T-helper 2 cell treated with Interferon-gamma antibody and Interleukin-4, amounts not matched to agents 100 ng/mL and 5 ng/mL, for 36 hours (primary cell): ENCODE measurements at regions not wholly inside any gene's neighbourhood (a gene's known extent, or its start where the extent isn't known, plus 50 kb on each side); places are given as distances from the start of the nearest gene placed in this dataset.

Experiments
- intact Hi-C: fragments of 100-400 bp; cut with micrococcal nuclease; formaldehyde crosslinking; loops from one replicate; pipeline ENCODE4 v1.15.1; 2023

DNA sequence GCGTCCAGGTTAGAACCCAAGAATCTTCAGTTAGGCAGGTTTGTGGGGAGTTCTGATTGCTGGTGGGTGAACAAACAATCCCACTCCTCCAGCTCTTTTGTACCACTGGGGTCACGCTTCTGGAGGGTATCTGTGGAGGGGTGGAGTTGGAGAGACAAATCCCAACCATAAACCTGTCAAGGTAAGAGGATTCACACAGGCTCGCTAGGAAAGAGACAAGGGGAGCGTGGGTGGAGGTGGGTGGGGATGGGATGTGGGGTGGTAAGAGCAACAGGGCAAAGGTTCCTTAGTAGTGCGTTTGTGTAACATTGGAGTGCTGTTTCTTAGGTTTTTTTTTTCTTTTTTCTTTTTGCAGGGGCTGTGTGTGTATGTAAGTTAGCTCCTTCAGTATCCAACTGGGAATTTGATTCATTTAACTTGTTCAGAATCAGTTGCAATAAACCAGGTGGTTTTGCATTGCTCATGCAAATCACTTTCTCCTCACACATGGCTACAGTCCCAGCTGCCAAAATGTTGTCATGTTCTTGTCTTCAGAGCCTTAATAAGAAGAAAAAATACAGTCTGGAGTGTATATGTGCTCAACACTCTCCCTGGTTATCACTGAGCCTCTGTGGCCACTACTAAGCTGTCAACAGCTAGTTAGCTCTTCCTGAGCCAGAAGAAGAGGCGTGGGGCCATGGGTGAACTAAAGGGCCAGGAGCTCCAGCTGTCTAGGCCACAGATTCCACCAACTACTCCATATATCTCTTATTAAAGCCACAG, 164.0 kb upstream of the RAD23B start:
- intact Hi-C loops = no loop called here

DNA sequence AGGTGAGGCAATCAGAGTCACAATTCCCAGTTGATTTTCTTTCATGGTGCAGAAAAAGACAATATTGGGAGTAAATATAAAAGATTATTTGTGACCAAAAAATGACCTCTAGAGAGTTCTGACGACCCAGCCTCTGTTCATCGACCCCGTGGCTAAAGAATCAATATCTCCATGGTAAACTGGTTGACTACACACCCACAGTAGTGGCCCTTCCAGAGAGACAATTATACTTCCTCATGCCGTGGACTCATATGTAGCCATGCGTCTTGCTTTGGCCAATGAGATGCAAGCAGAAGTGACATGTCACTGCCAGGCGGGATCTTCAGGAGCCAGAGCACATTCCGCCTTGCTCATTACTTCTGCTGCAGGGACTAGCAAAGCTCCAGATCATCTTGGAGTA, 163.3 kb upstream of the RAD23B start:
- intact Hi-C loops = no loop called here

DNA sequence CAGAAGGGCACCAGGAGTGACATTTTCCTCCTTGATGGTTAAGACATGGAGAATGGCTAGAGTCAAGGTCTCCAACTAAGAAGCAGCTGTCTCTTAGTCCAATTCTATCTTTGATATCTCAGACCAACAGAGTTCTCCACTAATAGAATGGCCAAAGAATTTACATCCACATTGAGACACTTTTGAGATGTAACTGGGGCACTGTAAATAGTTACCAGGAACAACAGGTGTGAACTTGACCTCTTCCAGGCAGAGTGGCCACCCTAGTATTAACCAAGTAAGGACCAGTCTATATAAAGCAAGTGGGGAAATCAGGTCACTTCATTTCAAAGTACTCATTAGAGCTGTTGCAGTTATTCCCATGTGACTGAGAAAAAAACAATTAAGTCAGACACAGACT, 159.7 kb upstream of the RAD23B start:
- intact Hi-C loops = no loop called here

- intact Hi-C loops = no loop called here
Measured at GRCh38 chr9:107127608-107128007, 155.5 kb upstream of the RAD23B start.

GRCh38 chr9:107131108-107131799, 151.8 kb upstream of the RAD23B start:
- intact Hi-C loops = loop anchor here (10.0 kb wide), 1 partner anchor 1434 kb away; no protein-coding TSS in a partner anchor

DNA sequence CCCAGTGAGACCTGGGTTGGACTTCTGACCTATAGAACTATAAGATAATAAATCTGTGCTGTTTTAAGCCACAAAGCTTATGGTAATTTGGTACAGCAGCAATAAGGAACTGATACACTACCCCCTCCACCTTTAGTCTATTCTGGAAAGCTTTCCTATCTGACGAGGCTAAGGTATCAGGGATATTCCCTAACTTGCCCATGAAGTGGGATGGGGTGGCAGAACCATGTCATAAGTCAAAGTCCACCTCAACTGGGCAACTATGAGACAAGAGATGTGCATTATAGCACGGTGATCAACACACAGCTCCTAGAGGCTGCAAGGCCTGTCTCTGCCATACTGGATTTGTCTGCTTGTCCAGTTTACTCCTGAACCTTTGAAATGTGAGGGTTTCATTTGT, 146.8 kb upstream of the RAD23B start:
- intact Hi-C loops = loop anchor here (10.0 kb wide), 1 partner anchor 1429 kb away; no protein-coding TSS in a partner anchor

GRCh38 chr9:107137495-107138202, 145.4 kb upstream of the RAD23B start:
- intact Hi-C loops = loop anchor here (1.0 to 10.0 kb wide), 2 partner anchors 204 to 1427 kb away; no protein-coding TSS in a partner anchor

DNA sequence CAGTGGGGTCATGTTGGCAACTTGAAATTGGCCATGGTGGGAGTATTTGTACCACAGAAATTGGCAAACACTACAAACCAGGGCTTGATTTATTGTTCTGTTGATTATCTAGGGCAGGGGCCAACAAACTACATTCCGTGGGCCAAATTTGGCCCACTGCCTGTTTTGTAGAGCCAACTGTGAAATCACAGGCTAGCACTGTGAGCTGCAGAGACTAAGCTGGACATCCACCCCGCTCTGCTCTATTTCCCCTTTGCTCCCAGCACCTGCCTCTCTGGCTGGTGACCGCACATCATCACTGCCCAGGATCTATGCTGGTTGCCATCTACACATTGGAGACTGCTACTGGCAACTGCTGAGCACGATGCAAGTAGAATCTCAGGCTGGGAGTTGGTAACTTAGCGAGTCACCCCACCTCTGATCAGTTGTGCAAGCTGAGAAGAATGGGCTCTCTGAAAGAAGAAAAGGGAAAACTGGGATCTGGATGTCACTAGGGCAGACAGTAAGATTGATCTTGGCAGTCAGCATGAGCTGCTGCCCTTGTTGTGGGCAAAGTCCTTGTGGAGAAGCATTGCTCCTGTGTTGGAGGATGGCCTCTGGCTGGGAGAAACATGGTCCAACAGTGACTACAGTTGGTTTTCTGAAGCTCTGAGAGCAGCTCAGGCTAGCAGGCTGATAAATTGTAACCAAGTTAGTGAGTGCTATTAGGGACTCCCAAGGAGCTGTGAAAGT, 144.7 kb upstream of the RAD23B start:
- intact Hi-C loops = loop anchor here (10.0 kb wide), 1 partner anchor 1426 kb away; no protein-coding TSS in a partner anchor

DNA sequence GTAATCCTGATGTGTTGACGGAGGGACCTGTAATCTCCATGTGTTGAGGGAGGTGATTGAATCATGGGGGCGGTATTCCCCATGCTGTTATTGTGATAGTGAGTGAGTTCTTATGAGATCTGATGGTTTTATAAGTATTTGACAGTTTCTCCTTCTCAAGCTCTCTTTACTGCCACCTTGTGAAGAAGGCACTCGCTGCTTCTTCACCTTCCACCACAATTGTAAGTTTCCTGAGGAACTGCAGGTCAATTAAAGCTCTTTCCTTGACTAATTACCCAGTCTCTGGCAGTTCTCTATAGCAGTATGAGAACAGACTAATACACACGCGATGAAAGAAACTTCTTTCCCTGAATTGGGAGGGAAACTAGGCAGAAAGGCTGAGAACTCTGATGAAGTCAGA, 141.1 kb upstream of the RAD23B start:
- intact Hi-C loops = no loop called here

GRCh38 chr9:107142430-107142829, 140.6 kb upstream of the RAD23B start:
- intact Hi-C loops = no loop called here

DNA sequence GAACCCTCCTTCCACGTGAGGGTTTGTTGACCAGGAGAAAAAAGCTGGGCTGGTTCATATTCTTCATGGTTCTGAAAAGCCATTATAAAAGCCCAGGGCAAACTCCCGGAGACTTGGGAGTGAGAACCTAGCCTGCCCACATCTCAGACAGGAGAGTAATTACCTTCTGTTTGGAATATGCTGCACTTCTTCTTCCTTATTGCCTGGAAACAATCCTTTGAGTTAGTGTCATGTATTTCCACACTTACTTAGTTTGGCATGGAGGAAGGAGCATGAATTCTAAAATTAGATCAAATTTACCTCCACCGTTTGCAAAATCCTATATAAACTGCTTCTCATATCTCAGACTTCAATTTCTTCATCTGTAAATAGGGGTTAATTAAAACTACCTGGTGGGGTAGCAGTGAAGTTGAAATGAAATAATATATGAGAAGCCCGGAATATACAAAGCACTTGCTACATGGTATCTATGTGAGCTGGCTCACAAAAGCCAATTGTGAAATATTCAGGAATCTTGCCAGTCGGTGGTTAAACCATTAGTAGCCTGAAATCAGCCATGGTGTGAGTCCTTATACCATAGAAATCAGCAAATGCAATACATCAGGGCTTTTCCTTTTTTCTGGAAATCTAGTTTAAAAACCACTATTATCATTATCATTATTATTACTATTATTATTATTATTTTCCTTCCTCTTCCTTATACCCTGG, 140.0 kb upstream of the RAD23B start:
- intact Hi-C loops = no loop called here

- intact Hi-C loops = no loop called here
Measured at GRCh38 chr9:107144475-107144874, 138.6 kb upstream of the RAD23B start.

DNA sequence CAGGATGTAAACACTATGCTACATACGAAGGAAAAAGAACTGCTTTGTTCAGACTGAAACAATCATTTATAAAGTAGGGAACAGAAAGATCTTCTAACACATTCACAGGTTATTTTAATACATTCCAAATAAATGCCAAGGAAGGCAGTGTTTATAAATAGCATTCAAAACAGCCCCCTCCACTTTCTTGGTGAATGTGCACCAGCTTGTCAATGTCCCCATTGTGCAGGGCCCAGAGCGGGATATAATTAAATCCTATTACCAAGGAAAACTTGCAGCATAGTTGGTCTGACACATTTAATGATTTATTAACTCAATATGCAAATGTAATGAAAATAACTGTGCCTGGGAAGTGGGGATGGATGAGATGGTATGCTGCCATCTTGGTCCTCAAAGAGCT, 135.9 kb upstream of the RAD23B start:
- intact Hi-C loops = no loop called here

DNA sequence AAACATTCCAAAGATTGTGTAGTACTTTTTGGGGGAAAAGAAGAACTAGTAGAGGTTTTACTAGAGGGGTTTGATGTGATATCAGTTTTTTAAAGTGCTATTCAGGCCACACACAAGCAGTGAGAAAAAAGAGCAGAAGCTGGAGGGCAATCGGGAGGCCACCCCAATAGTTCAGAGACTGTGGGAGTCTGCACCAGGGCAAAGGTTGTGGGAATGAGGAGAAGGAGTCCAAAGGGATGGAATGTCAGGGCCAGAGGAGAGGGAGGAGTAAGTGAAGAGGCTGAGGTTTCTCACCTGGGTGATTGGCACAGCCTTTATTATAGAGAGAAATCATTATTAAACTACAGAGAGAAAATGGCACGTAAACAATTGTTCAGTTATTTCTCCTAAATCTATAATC, 134.9 kb upstream of the RAD23B start:
- intact Hi-C loops = no loop called here

DNA sequence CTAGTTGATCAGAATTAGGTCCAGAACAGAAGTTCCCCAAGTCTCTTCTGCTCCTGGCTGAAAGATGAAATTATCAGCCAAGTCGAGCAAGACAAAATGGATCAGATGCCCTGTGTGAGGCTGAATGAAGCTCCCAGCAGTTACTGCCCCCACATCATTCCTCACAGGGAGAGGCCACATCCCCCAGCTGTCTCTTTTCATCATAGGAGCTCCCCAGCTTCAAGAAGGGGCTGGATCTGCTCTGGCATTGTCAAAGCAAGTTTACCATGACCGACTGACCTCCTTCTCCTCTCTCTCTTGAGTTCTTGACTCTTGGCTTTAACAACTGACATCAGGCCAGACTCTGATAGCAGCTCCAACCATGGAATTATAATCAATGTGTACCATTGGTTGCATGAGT, 133.3 kb upstream of the RAD23B start:
- intact Hi-C loops = no loop called here

GRCh38 chr9:107153336-107153735, 129.7 kb upstream of the RAD23B start:
- intact Hi-C loops = no loop called here

GRCh38 chr9:107154291-107154690, 128.8 kb upstream of the RAD23B start:
- intact Hi-C loops = no loop called here

DNA sequence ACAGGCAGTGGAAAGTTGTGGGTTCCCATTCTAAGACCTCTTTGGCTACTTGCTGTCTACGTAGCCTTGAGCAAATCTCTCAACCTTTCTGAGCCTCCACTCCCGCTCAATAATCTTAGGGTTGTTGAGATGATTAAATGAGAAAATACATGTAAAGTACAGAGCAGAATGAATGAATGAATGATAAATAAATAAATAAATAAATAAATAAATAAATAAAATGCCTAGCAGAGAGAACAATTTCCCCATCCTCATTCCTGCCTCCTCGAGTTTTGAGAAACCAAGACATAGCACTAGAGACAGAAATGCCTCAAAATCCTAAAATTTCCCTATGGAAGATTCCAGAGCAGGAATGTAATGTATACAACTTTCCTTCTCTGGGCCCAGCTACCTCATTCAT, 128.3 kb upstream of the RAD23B start:
- intact Hi-C loops = no loop called here

DNA sequence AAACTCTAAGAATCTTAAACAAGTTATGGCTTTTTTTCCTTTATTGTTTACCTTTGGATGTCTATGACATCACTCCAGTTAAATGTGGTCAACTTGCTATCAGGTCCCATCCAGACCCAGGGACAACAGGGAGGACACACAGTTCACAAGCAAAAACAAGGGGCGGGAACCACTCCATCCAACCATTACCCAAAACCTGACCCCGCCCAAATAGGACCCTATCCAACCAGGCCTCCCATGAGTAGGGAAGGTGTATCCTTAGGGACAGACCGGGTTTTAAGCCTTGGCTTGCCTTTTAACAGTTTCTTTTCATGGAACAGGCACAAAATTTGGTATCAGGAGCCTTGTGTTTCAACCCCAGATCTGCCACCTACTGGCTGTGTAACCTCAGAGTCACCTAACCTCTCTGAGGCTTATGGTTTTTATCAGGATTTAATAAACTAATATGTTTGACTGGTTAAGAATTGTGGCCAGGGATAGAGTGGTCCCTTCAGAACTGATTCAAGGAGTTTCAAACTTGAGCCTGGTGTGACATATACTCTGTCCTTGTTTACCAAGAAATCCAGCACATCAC, 127.7 kb upstream of the RAD23B start:
- intact Hi-C loops = no loop called here

- intact Hi-C loops = no loop called here
Measured at GRCh38 chr9:107158321-107158720, 124.8 kb upstream of the RAD23B start.
